ENCODE measurements at regions not wholly inside any gene's neighbourhood (a gene's known extent, or its start where the extent isn't known, plus 50 kb on each side); places are given as distances from the start of the nearest gene placed in this dataset.

- no peak for DNase-seq
Measured at GRCh38 chr1:221072214-221072613, 193.0 kb downstream of the HLX start.

DNA sequence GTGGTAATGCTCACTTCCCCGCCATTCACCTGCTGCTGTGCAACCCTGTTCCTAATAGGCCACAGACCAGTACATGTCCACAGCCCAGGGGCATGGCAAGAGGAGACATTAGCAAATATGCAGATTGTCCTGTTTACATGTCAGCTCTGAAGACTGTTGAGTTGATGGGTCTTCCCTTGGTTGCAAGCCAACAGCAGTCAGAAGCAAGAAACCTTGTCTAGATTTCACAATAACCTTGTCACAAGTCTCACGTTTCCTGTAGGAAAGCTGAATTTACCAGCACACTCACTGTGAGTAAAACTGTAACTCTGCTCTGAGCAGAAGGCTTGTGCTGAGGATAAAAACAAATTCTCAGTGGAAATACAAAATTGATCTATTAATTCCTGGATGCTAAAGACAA is 195.1 kb downstream of the HLX start:
- DNase-seq: no peak

DNA sequence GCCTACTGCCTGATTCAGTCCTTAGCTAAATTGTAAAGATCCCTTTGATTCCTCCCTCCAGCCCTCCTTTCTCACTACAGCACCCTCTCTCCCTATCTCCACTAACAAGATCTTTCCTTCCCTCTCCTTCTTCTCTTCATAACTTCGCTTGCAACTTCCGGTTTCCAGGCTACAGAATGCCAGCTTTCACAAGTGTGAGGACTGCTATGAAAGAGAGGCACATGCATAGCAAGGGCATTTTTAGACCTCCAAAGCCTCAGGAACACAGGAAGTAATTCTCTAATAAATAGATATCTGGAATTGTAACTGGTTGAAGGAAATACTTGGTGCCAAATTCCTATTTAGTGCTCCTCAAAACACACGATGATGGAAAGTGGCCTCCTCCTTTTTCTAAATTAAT is 196.7 kb downstream of the HLX start:
- DNase-seq: no peak

GRCh38 chr1:221076391-221076811 is 197.2 kb downstream of the HLX start:
- no peak for DNase-seq

- peak; percentile 29 for DNase-seq
Measured at GRCh38 chr1:221078260-221078965, 199.2 kb downstream of the HLX start.

GRCh38 chr1:221083902-221084301 is 204.7 kb downstream of the HLX start:
- no peak for DNase-seq

- DNase-seq: no peak
Measured at GRCh38 chr1:221084681-221085080, 205.4 kb downstream of the HLX start.

DNA sequence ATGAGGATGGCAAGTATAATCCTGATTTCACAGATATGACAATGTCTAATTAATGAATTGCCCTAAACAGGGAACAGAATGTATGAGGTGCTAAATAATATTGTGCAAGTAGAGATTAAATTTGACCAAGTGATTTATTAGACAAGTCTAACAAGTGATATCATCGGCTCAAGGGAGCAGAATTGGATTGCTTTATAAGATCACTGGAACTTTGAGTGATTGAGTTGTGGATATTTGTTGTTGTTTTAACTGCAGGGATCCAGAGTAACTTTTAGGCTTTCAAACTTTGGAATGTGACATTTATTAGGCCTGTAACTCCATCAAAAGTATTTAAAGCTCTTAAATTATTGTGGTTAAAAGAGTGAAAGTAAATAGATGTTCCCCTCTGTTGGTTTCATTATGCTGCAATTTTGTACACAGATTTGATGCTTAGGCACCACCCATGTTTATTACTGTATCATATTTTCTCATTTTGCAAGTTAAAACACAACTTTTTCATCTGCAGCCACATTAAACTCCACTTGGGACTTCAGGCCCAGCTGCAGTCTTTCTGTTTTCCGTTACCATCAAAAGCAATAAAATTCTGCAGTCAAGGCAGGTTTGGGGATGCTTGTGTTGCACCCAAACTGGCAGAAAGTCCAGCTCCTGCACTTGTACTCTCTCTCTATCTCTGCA is 206.6 kb downstream of the HLX start:
- DNase-seq: peak; percentile 44

GRCh38 chr1:221087919-221088318 is 208.7 kb downstream of the HLX start:
- DNase-seq: peak; percentile 52

GRCh38 chr1:221089273-221089672 is 210.0 kb downstream of the HLX start:
- peak; percentile 85 for DNase-seq

GRCh38 chr1:221089803-221090202 is 210.6 kb downstream of the HLX start:
- DNase-seq: no peak

DNA sequence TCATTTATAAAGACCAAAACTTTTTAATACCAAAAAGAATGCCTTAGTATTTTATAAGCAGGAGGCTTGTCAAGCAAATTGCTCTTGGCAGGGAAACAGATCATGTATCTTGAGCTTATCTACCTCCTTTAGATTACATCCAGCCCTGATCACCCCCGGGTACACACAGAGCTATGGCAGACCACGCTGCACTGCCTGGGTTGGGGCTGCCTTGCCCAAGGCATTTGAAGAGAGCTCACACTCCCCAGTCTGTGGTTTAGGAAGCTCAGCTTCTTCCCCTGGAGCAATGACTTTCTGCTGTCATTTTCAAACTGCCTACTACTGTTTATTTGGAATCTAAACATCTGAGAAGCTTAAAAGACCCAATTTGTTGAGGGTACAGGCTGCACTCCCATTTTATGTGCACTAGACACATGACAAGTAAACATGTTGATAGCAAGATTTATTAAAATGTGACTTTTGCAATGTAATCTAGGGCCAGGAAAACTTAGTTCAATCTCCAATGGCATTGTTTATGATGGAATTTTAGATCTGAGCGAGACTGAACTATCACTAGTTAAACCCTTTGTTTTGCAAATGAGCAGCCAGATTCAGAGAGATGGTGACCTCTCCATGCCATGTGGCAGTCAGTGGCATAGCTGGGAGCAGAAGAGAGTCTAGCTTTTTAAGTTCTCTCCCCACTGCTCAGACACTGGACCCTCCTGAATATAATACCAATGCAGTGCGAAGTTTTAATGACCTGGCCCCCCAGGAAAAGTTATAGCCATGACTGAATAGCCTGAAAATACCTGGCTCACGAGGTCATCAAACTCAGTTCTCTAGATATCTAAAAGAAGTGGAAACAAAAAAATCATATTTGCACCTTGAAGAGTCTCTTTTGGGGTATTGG is 214.9 kb downstream of the HLX start:
- DNase-seq: peak; percentile 71

GRCh38 chr1:221097479-221098281 is 218.4 kb downstream of the HLX start:
- DNase-seq: peak; percentile 96

DNA sequence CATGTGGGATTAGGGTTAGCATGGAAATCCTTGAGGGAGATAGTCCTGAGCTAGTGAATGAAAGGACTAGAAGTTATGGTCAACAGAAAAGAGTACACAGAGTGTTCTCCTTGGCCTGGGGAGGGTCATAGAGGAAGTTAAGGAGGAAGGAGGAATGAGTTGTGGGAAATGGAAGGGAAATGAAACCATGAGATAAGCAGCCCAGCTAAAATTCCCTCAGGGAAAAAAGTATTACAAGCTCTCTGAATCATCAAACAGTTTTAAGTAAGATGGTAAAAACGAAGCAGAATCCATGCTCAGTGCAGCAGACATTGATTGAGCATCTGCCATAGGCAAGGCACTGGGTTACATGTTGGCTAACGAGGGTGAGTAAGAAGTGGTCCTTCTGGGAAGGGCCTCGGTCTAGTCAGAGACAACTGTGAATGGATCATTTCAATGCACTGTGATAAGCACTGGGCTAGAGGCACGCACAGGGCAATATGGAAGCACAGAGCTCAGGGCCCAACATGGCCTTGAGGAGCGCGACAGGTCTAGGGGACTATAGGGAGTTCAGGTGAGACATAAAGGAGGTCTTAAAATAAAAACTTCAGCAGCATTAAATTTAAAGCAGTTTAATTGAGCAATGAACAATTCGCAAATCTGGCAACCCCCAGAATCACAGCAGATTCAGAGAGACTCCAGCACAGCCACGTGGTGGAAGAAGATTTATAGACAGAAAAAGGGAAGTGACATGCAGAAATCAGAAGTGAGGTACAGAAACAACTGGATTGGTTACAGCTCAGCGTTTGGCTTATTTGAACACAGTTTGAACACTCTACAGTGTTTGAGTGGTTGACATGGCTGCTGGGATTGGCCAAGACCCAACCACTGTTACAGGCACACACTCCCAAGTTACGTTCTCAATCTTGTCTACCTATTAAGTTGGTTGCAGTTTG is 219.5 kb downstream of the HLX start:
- peak; percentile 57 for DNase-seq

- no peak for DNase-seq
Measured at GRCh38 chr1:221099747-221100595, 220.7 kb downstream of the HLX start.

DNA sequence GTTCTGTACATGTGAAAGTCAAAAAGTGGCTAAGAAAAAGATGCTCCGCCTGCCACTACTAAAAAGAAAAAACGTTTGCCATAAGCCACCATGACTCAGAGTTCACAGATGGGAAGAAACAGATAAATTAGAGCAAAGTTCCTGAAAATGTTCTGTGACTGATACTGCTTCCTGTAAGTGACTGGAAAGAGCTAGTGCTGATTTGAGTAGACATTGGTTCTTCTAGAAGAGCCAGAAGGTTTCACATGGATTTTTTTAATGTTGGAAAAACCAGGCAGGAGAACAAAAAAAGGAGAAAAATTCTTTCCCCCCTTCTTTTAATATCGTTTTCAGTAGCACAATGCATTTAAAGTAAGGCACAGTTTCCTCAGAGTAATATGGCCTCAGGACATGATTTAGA is 221.4 kb downstream of the HLX start:
- peak; percentile 87 for DNase-seq

DNA sequence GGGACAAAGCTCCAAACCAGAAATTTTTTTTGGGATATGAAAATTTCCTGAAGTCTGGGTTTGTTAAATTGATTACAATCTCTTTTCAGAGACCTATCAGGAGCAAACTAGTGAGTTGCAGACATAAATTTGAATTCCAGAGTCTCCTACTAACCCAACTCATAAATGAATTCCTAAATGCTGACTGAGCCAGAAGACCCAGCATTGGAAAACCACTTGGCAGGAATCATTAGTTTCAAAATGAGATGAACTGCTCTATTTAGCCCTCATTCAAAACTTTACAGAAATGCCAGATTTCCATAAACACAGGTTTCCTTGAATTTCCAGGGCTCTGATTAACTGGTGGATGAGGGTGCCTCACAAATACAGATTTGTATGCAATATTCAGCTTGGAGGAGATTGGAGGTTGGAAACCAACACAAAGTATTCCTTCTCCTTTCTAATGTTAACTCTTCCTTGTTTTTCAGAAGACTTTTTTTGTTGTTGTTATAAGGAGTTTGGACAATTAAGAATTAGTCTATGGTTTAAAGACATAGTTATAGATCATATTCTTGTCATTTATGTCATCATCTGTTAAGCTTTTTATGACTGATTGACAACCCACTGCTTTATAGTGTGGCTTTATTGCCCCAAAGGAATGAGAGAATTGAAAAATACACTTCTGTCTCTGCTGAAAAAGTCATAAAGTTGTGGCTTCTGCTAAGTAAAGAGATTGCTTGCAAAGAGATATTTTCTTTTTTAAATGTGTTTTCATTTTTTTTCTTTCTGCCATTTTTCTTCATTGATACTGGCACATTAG is 222.8 kb downstream of the HLX start:
- DNase-seq: peak; percentile 88

GRCh38 chr1:221104596-221104995 is 225.4 kb downstream of the HLX start:
- no peak for DNase-seq

DNA sequence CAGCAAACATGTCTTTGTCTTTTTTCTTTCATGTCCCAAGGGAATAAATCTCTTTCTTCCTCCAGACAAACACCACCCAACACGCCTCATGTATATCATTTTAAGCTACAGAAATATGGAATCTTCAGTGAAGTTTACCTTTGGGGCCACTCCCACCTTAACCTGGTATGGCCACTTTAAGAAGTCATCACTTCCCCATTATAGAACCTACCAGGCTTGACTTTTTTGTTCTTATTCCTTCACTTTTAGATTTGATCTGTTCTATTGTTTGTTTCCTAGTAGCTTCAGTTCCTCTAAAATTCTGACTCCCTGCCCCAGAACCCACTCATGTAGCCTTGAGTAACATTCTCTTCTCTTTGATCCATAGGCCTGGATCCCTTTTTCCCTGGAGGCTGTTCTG is 226.3 kb downstream of the HLX start:
- DNase-seq: no peak

DNA sequence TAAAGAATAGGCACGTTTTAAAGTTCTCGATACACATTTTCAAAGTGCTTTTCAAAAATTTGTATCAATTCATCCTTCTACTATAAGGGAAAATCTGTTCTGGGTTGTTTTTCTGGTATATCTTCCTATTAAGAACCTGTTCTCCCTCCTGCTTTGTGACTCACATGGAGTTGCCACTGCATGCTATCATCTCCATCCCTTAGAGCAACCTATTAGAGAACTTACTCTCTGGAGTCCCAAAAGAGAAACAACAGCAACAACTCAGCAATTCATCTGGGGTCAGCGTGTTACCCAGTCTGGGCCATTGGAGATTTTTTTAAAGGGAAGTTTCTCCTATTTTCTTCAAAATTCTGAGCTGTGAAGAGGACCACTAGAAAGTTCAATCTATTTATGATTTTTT is 227.4 kb downstream of the HLX start:
- no peak for DNase-seq

All from EL (cell line).